Activated T-cell treated with anti-CD3 and anti-CD28 coated beads for 4 hours (primary cell): ENCODE measurements at regions not wholly inside any gene's neighbourhood (a gene's known extent, or its start where the extent isn't known, plus 50 kb on each side); places are given as distances from the start of the nearest gene placed in this dataset.

Source experiments
- DNase-seq: peaks from one replicate; pipeline ENCODE4 v3.0.0-alpha.2; 2020

DNA sequence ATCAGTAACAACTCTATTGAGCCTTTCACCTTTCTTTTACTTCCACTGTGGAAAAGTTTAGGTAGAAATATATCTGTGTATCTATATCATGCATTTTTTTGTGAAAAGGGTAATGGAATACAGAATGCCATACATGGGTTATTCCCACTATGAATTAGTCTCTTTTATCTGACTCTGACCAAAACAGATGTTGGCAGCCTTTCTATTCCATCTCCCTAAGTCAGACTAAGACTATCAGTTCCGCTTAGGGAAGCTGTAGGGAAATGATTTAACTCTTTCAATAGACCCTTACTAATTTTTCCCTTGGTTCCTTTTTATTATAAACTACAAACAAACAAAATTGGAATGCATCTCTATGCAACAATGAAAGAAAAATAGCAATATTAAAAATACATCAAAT, 92.3 kb upstream of the LEF1 start:
- DNase-seq = no peak

DNA sequence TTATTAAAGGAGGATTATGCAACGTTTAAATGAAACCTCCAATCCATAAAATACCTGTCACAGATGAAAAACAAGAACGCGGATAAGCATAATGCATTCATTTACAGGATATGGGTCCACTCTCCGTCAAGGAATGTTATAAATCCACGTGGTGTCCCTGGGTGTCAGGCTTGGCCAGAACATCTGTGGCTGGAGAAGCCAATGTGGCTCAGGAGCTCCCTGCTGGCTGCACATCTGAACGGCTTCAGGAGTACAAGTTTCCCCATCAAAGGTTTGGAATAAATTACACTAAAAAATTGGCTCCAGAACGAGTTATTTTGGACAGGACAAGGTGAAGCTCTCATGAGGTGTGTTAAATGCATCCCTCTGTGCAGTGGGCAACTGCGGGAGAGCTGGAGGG, 87.8 kb upstream of the LEF1 start:
- no peak for DNase-seq

- DNase-seq = no peak
Measured at GRCh38 chr4:108255203-108255747, 86.5 kb upstream of the LEF1 start.

- DNase-seq = no peak
Measured at GRCh38 chr4:108249397-108249796, 80.7 kb upstream of the LEF1 start.

DNA sequence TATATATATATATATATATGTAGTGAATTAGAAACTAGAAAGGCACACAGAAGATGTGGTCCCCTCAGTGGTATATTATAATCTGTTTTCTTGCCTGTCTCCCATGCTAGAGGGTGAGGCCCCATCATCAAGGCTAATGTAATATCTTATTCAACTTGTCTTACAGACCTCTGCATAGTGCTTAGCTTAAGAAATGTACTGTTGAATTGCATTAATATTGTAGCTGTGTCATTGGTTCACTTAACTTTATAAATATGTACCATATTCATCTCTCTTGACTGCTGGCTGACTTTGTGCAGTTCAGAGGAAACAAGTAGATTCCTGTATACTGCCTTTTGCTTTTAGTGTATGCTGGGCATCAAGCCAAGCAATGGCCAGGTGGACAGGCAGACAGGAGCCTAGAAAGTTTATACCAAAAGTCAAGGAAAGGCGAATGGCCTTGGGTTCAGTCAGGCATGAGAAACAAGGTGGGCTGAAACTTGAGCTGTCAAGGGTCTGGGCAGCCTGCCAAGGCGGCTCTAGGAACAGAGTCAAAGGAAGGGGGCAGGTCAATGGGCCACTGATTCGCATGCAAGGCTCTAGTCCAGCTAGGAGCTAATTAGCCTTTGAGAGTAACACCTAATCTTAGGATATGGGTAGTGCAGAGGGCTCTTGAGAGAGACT, 78.8 kb upstream of the LEF1 start:
- DNase-seq = no peak

DNA sequence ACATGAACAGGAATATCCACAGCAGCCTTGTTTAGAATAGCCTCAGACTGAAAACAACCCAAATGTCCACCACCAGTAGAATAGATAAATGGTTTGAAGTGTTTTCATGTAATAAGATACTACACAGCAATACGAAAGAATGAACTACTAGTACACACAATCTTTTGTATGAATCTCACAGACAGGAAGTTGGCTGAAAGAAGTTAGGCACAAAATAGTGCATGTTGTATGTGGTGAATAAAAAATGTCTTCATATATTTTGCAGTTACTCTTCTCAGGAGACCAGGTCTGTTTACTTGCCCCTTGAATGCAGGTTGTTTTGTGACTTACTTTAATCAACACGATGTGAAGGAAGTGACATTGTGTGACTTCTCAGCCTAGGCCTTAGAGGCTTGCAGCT, 75.9 kb upstream of the LEF1 start:
- no peak for DNase-seq

- DNase-seq = no peak
Measured at GRCh38 chr4:108240366-108240765, 71.6 kb upstream of the LEF1 start.

GRCh38 chr4:108237693-108238092, 69.0 kb upstream of the LEF1 start:
- DNase-seq = no peak

DNA sequence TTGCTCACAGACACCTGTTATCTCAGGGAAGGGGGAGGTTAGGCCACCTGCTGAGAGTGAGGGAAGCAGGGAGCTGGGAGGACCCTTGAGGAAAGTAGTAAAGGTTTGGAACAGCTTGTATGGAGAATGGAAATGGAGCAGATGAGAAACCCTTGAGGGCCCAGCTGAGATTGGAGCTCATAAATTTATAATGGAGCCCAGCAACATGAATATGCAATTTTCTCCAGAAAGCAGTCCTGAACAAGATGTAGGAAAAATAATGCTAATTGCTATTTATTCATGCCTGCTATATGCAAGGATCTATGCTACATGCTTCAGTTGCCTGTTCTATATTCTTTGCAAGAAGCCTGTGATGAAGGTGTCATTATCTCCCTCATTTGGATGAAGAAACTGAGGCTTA, 67.5 kb upstream of the LEF1 start:
- DNase-seq = no peak

DNA sequence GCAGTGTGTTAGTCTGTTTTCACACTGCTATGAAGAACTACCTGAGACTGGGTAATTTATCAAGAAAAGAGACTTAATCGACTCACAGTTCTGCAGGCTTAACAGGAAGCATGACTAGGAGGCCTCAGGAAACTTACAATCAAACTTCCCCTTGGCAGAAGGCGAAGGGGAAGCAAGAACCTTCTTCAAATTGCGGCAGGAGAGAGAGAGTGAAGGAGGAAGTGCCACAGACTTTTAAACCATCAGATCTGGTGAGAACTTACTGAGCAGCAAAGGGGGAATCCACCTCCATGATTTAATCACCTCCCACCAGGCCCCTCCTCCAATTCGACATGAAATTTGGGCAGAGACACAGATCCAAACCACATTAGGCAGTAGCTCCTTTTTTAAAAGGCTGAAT, 59.2 kb upstream of the LEF1 start:
- DNase-seq = no peak

DNA sequence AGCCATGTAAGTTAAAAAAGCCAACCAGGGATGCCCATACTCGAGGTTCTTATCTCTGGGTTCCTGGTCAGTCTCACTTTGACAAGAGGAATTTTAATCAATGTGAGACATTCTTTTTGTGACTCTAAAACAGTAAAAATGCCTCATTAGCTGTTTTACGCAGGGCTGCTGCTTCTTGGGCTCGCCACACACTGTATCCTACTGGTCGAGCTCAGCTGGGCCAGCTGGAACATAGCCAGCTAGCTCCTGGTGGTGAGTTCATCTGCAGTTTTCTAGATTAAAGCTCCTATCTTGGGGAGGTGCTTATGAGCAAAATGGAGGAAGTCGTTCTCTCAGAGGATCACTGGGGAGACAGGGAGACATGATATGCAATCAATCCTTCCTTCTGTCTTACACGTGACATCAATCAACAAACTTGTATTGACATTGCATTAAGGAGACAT, 55.9 kb upstream of the LEF1 start:
- DNase-seq = no peak

DNA sequence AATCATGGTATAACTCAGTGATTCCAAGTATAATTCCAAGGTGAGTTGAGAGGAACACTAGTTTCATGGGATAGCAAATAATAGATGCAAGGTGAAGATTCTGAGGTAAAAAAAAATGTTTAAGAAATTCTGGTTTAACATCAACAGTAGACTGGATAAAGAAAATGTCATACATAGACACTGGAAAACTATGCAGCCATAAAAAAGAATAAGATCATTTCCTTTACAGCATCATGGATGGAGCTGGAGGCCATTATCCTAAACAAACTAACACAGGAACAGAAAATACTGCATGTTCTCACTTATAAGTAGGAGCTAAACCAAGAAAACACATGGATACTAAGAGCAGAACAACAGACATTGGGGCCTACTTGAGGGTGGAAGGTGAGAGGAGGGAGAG, 54.6 kb upstream of the LEF1 start:
- DNase-seq = no peak

- DNase-seq = no peak
Measured at GRCh38 chr4:108219998-108220397, 51.3 kb upstream of the LEF1 start.
